ENCODE measurements at regions not wholly inside any gene's neighbourhood (a gene's known extent, or its start where the extent isn't known, plus 50 kb on each side); places are given as distances from the start of the nearest gene placed in this dataset.
"Not testable (repeated sequence)": the region's sequence is repeated elsewhere in the genome, so short reads cannot be mapped to it uniquely, and the experiment has no call there.

DNA sequence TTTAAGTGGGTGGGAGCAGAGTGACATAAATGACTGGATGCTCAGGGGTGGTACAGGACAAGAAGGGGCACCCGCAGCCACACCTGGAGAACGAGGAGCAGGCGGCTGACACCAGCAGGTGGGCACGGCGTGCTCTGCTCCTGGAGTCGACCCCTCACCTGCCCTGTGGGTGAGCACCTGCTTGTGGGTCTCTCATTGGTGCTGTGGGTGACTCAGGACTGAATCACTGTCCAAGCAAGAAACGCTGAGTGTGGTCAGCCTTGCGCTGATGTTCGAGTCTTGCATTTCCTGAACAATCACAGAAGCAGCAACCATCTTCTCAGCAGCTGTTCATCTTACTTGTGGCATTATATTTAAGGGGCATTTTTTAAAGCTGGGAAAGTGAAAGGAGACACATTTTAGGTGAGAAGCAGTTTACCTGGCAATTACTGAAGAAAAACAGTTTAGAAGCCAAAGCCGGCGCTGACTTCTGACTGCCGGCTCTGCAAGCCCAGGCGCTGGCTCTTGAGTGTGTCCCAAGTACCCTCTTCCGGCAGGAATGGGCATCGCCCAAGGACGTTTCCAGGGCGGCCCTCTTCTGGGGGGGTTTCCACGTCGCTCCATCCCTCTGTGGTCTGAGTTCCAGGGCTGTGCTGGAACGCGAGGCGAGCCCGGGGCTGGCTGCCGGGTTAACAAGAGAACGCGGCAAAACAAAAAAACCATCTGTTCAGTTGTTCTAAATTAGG, 145.2 kb upstream of the PFKP start:
- no peak for DNase-seq (ENCODE audit: low read depth in 2 of 2)

DNA sequence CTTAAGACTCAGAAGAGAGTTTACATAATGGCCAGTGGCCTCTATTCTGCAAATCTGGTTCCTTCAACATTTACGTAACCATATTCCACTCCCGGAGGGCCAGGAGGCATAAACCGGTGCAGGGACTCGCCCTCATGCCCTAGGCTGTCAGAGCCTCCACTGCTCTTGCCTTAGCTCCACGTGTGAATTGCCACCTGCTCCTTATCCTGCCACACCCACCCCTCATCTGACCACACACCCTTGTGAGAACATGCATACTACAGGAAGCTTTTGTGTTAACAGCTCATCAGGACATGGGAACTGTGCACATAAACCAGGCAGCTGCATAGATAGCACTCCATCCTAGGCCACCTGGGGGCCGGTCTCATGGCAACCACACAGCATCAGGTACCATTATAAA, 146.7 kb upstream of the PFKP start:
- DNase-seq (ENCODE audit: low read depth in 2 of 2): no peak

DNA sequence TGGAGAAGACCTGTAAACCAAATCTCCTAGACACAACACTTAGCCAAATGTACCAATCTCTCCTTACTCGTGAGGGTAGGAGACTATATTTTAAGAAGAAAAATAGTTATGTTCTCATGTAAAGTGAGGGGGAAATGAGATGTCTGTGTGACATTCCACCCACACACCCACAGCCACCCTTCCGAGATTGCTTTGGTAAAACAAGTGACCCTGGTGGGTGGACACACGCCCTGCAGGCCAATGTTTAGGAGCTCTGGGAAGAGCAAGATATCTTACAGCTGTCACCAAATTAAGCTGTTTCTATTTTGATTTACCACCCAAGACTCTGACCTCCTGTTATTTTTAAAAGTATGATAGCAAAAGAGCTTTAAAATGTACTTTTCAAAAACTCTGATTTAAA, 147.2 kb upstream of the PFKP start:
- DNase-seq (ENCODE audit: low read depth in 2 of 2): no peak

DNA sequence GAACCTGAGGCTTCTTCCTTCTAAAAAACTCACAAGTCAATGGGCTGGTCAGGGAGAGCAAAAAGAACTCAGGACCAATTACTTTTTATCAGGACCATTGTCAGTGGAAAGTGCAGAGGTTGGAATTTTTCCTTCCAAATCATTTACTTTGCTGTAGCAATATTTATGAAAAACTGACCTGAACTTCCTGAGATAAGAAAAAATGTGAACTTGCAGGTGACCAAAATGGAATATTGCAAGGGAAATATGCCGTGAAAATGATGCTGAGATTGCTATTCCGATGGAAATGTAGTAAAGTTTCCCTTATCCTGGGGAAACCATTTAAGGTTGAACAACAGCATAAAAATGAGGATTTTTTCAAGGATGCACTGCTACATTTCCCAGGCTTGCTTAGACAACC, 148.3 kb upstream of the PFKP start:
- DNase-seq (ENCODE audit: low read depth in 2 of 2): no peak

DNA sequence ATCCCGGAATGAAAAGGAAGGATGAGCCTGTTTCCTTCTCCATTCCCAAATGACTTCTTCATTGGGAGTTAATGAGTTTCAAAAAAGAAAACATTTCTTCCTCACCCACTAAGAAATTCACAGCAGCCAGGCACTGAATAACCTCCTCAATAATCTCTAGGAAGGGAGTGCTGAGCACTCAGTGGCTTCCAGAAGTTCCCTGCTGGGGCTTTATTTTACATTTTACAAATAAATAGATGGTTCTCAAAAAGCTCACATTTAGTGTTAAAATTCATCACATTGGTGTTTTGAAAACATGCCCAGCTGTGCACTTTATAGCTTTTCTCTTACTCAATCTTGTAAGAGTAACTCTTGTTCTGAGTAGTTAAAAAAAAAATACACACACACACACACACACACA, 148.9 kb upstream of the PFKP start:
- no peak for DNase-seq (ENCODE audit: low read depth in 2 of 2)

DNA sequence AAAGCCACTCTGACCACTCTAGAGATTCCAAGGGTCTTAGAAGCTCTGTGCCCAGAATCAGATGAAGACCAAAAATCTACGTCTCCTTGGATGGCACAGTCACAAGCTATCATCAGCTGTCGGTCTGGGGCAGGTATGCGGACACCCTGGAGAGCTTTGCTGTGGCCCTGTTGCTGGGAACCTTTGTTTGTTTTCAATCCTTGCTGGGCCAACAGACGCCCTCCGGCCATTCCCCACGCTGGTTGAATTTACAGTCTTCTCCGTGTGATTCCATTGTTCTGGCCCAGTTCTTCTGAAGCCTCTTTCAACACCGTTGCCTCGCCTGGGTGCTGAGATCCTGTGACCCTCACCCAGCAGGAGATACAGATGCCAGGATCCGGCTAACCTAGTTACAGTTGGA, 149.4 kb upstream of the PFKP start:
- no peak for DNase-seq (ENCODE audit: low read depth in 2 of 2)

DNA sequence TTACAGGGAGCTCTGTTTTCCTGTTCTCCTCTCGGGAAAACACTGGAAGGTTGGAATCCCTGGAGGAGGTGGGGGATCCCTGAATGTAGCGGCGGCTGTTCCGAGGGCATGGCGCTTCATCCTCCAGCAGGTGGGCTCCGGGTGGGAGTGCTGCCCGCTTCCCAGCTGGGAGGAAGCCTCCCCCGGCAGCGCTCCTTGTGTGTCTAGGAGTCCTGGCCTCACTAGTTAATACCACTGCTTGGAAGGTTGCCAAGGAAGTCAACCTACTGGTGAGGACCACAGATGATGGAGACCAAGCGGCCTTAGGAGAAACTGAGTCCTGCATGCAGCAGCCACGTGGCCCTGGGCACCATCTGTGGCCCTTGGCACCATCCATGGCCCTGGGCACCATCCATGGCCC, 151.9 kb upstream of the PFKP start:
- no peak for DNase-seq (ENCODE audit: low read depth in 2 of 2)

DNA sequence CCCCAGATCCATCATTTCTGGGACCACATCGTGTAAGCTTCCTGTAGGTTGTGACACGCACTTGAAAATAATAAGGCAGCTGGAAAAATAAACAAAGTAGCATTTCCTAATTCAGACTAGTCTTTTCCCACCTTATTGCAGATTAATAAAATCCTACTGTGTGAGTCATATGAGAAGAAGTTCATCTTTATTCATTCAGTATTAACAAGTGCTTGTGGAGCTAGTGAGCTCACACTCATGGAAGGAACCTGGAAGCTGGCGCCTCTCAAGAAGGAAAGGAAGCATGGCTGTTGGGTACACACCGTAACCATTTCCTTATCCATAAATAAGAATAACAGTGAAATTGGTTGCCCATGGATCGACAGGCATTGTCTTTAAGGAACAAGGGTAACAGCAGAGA, 152.6 kb upstream of the PFKP start:
- DNase-seq (ENCODE audit: low read depth in 2 of 2): no peak

DNA sequence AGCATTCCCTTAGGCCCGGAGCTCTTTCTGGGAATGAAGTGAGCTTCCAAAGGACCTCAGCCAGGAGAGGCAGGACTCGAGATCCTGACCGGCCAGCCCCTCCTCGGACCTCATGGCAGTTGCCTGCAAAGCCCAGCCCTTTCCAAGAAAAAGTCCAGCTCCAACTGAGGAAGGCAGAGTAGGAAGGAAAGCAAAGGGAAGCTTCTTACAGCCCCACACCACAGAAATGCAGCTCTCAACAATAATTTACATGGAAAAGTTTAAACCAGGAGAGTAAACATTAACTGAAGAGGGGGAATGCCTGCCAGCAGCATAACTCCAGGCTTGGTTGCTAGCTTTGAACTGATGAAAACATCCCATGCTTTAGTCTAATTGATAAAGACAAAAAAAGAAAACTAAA, 153.9 kb upstream of the PFKP start:
- no peak for DNase-seq (ENCODE audit: low read depth in 2 of 2)

DNA sequence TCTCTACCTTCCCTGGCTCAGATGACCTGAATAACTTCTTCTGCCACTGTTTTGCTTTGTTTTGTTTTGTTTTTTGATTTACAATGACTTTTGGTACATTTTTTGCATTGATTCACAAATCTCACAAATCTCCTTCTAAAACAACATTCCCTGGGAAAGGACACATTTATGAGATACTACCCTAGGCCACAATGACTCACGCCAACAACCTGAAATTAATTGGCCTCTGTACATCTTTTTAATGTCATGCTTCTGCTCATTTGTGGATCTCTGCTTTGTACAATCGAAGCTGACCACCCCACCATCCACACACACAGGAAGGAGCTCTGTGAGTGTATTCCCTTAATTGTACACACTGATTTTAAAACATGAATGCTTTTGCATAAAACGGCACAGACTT, 156.7 kb upstream of the PFKP start:
- DNase-seq (ENCODE audit: low read depth in 2 of 2): no peak

DNA sequence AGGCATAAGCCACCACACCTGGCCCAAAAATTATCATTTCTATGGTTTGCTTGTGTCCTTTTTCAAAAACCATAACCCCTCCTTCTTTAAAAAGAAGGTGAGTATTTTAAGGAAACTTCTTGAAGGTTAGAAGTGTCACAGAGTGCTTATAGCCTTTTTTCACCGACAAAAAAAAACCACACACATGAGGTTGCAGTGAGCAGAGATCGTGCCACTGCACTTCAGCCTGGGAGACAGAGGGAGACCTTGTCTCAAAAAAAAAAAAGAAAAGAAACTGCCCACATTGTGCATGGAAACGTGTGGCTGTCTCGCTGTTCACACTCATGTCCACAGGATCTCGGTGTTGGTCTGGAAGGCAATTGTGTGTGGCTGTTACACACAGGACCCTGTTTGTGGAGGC, 157.4 kb upstream of the PFKP start:
- DNase-seq (ENCODE audit: low read depth in 2 of 2): no peak

DNA sequence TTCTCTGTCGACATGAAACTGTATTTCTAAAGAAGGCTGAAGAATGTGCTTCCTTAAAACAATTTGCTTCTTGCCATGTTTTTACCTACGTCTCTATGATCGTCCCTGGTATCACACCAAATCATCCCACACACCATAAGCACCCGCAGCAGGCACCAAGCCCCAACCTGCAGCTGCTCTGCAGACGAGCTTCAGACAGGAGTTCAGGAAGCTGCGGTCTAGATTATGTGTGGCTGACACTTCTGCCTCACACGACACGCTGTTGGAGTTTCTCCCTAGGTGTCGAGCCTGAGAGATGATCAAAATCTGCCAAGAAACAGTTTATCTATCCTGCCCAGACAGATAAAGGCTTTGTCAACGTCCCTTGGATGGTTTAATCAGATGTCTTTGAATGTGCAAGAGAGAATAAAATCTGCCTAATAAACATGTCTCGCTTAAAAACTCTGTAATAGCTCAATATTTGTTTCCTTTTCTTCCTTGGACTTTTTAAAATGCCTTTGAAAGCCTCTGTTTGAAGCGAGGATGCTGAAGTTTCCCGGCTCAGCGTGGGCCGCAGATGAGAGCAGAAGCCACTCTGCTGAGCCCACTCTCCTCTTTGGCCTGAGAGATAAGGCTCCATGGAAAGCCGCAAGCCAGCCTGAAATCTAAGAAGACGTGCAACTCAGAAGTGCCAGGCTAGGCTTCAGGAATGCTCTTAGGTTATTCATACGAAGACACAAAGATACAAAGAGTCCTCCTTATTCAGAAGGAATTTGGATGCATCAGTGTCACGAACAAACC, 158.3 kb upstream of the PFKP start:
- DNase-seq (ENCODE audit: low read depth in 2 of 2): no peak

DNA sequence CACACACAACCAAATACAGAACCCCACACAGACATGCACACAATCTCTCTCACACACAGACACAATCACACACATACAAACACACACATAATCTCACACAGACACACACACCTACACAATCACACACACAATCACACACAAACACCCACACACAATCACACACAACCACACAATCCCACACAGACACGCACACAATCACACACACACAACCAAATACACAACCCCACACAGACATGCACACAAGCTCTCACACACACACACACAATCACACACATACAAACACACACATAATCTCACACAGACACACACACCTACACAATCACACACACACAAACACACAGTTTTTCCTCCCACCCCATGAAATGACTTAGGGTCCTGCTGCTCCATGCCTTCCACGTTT, 160.4 kb upstream of the PFKP start:
- DNase-seq (ENCODE audit: low read depth in 2 of 2): no peak

DNA sequence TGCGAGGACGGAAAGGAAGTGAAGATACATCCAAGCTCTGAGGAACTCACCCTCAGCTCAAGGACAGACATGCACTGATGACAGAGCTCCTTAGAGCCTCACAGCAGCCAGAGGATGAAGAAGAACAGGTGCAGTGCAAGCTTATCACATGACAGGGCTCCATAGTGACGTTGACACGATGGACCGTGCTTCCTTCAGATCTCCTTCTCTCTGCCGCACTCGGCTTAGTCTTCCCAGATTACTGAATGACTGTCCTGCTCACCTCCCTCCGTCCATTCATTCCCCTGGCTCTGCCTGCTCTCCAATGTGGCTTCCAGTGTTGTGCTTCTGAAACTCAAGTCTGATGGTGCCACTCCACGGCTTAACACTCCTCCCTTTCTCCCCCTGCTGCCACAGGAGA, 161.5 kb upstream of the PFKP start:
- no peak for DNase-seq (ENCODE audit: low read depth in 2 of 2)

DNA sequence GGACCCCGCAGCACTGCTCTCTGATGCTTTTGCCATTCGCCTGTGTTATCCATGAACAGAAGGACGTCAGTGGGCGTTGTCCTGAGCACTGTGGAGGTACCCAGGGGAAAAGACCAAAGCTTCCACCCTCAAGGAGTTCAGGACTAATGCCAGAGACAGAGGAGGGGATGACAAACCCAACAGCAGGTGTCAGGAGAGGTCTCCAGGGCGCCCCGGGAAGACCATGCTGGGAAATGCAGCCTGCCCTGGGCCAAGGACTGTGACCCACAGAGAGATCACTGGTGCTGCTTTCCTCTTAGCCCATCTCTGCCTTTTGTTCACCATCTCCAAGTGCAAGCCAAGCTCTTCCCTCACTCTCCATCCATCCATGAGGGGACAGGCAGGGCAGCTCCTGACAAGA, 166.8 kb upstream of the PFKP start:
- no peak for DNase-seq (ENCODE audit: low read depth in 2 of 2)

DNA sequence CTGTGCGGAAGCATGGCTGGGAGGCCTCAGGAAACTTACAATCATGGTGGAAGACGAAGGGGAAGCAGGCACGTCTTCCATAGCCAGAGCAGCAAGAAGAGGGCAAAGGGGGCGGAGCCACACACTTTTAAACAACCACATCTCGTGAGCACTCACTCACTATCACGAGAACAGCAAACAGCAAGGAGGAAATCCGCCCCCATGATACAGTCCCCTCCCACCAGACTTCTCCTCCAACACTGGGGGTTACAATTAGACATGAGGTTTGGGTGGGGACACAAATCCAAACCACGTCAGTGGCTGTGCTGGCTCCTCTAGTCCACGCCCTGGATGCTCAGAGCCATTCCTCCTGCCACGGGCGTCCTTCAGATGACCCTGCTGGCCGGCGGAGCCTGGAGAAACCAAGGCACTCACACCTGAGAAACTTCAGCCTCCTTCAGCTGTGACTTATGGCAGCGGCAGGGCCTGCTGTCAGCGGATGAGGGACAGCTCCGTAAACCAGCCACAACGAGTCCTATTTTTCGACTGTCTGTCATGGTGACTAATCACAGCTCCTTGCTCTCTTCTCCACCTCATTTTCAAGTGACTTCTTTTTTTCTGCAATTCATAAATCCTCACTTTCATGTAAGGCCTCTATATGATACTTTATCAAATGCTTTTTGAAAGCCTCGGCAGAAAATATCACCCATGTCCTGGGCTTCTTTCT, 167.9 kb upstream of the PFKP start:
- no peak for DNase-seq (ENCODE audit: low read depth in 2 of 2)

DNA sequence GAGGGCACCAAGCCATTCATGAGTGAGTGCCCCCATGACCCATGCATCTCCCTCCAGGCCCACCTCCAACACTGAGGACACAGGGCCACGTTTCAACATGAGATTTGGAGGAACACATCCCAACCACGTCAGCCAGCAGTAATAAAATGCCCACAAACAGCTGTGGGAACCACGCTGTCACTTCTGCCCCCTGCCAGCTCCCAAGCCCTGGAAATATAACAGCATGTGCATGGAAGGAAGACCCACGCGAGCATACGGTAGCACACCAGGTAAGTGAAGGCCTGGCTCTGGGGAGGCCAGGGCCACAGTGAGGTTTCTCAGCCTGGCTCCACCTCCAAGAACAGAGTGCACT, 168.9 kb upstream of the PFKP start:
- no peak for DNase-seq (ENCODE audit: low read depth in 2 of 2)

DNA sequence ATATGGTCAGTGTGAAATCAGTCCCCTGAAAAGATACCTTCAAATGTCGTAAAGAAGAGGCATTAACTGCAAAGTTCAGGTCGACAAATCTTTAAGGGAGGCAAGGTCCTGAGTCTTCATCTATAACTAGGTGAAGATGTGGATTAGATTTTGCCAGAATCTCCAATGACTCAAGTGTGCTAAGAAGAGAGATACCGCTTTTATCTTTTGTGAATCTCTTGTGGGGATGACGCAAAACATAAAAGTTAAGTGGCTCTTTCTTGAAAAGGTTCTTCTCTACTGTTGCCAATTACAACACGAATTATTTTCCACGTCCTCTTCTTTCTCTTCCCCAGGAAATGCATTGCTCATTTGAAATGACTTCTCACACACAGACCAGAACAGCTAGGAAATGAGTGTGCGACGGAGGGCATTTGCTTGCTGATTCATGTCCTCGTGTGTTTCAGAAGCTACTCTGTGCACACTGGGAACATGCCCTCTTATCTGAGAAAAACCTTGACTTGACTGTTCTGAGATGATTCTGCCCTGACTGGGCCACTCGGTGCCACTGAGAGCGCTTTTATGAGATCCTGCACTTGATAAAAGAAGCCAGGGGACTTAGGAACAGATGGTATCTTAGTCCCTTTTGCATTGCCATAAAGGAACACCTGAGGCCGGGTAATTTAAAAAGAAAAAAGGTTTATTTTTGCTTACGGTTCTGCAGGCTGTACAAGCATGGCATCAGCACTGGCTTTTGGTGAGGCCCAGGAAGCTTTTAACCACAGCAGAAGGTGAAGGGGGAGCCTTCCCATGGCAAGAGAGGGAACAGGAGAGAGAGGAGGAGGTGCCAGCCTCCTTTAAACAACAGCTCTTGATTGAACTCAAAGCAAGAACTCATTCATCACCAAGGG, 169.5 kb upstream of the PFKP start:
- DNase-seq (ENCODE audit: low read depth in 2 of 2): no peak

DNA sequence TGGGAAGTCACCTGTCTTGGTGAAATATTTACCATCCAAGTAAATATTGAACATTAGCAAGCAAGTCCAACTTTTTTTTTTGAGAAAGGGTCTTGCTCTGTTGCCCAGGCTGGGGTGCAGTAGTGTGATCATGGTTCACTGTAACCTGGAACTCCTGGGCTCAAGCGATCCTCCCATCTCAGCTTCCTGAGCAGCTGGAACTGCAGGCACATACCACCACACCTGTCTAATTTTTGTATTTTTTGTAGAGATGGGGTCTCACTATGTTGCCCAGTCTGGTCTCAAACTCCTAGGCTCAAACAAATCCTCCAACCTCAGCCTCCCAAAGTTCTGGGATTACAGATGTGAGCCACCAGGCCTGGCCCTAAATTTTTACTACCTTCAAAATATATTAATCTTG, 171.0 kb upstream of the PFKP start:
- not testable (repeated sequence) for DNase-seq (ENCODE audit: low read depth in 2 of 2)

DNA sequence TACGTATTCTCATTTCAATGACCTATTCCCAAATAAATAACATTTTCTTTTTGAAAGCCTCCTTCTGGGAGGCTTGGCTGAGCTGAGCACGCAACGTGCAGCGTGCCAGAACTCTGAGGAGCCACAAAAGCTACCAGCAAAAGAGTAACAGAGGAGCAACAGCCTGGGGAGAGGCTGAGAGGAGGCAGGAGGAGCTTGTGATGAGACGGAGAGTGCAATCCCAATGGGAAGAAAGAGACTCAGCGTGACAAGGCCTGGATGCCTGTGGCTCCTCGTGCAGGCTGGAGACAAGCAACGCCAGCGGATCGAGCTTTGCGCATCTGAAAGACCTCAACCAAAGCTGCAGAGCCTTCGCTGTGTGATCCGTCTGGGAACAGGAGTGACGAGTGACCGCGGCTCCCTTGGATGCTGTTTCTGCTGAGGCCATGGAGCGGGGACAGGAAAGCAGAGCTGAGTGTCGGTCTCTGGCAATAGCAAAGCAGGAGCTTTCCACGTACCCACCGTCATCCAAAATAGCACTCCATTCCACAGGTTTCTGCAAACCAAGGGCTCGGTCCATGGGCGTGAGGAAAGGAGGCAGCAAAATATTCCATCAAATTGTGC, 171.7 kb upstream of the PFKP start:
- DNase-seq (ENCODE audit: low read depth in 2 of 2): no peak

DNA sequence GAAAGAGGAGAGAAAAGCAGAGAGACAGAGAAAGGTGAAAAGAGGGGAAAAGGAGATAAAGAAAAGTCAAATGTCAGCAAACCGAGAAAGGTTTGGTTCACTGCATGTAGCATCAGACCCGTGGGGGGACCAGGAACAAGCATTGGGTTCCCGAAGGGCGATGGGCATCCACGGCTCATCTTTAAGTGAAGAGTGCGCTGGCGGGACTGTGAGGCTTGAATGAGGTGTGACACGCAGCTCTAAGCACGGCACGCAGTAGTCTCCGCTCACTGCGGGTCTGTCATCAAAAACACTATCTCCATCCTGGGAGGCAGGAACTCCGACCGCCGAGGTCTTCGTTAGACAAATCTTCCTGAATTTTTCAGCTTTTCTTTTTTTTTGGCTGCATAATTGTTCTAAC, 173.4 kb upstream of the PFKP start:
- no peak for DNase-seq (ENCODE audit: low read depth in 2 of 2)
